Tibial nerve (tissue), 4 donors: ENCODE measurements at regions not wholly inside any gene's neighbourhood (a gene's known extent, or its start where the extent isn't known, plus 50 kb on each side); places are given as distances from the start of the nearest gene placed in this dataset.

Source experiments
- EP300 ChIP-seq, 2 donors: sonication (generic); formaldehyde crosslinking; IDR thresholded peaks; one replicate each; pipeline ENCODE4 v1.6.1; 2017; ENCODE audit warnings: antibody characterized with exemption in 2 of 2, mild to moderate bottlenecking in 1 of 2
- POLR2A ChIP-seq, 2 donors: fragments of 450-650 bp; IDR thresholded peaks; one replicate each; pipeline ENCODE4 v1.6.1; 2017; ENCODE audit warnings: antibody characterized with exemption in 2 of 2, mild to moderate bottlenecking in 2 of 2, moderate library complexity in 2 of 2
- TF ChIP-seq, protein P1 (sequence below), 5 experiments: fragments of 200-600 bp in 3 of 5; fragments of 450-650 bp in 2 of 5; sonication (generic) in 3 of 5; IDR thresholded peaks; one replicate each; pipeline ENCODE4 v1.5.1; 2016 to 2019; ENCODE audit warnings: antibody characterized with exemption in 5 of 5, mild to moderate bottlenecking in 3 of 5, moderate library complexity in 2 of 5

DNA sequence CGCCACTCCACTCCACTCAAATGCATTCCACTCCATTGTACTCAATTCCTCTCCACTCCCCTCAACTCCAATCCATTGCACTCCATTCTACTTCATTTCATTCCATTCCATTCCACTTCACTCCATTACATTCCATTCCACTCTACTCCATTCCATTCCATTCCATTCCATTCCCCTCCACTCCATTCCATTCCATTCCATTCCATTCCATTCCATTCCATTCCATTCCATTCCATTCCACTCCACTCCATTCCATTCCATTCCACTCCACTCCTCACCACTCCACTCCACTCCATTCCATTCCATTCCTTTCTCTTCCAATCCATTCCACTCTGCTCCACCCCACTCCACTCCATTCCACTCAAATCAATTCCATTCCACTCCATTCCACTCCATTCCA, 1459.9 kb downstream of the TSPY10 start:
- TF ChIP-seq POLR2A (IDR thresholded peaks at IDR 0.05), result no peak
- TF ChIP-seq, protein P1, sequence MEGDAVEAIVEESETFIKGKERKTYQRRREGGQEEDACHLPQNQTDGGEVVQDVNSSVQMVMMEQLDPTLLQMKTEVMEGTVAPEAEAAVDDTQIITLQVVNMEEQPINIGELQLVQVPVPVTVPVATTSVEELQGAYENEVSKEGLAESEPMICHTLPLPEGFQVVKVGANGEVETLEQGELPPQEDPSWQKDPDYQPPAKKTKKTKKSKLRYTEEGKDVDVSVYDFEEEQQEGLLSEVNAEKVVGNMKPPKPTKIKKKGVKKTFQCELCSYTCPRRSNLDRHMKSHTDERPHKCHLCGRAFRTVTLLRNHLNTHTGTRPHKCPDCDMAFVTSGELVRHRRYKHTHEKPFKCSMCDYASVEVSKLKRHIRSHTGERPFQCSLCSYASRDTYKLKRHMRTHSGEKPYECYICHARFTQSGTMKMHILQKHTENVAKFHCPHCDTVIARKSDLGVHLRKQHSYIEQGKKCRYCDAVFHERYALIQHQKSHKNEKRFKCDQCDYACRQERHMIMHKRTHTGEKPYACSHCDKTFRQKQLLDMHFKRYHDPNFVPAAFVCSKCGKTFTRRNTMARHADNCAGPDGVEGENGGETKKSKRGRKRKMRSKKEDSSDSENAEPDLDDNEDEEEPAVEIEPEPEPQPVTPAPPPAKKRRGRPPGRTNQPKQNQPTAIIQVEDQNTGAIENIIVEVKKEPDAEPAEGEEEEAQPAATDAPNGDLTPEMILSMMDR (IDR thresholded peaks at IDR 0.05), result no peak
- TF ChIP-seq EP300 (IDR thresholded peaks at IDR 0.05), result no peak
